ENCODE measurements at regions not wholly inside any gene's neighbourhood (a gene's known extent, or its start where the extent isn't known, plus 50 kb on each side); places are given as distances from the start of the nearest gene placed in this dataset.
A peak's percentile ranks its signal among the peaks of the same experiment; 100 is the strongest.

DNA sequence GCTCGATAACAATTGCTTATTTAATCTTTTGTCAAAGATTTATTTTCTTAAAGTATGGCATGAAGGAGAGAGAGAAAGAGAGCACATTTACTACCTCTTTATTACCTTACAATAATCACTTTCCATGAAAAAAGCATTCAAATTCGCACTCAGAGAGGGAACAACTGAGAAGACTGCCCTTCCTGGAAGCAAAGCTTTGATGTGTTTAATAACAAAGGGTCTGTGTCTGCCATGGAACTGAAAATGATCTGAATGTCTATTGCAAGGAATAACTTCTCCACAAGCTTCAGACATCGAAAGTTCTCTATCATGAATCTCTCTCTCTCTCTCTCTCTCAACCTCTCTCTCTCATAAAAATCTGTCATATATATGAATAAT is 308.9 kb downstream of the HDGFL1 start:
- in situ Hi-C loops (cut with MboI; ENCODE audit: low sequenced_read_pairs), result no loop called here
- H4K91ac ChIP-seq (ENCODE audit: insufficient read depth, low read depth, low read length), result peak overlapping the region; percentile 72

More for the DNA sequence above, 308.9 kb downstream of the HDGFL1 start:
- intact Hi-C loops (cut with micrococcal nuclease) (loop anchor here (1.0 to 10.0 kb wide), 3 partner anchors 124 to 1282 kb away; no protein-coding TSS in a partner anchor), dilution Hi-C loops (cut with HindIII; ENCODE audit: low sequenced_read_pairs, unreplicated experiment) (no loop called here)
- Histone ChIP-seq H3K23ac (ENCODE audit: low read depth, low read length) (peak overlapping the region; percentile 55; the same call in 1 of the 2 replicates), H3K9me3 (ENCODE audit: control insufficient read depth, insufficient read depth, low read length) (no peaks in the 10 kb centered on the region), H3K27me3 (ENCODE audit: control insufficient read depth, insufficient read depth, low read length) (no peaks in the 10 kb centered on the region), H2AK5ac (ENCODE audit: low read depth, low read length) (no peak overlapping the region), H3K4me2 (ENCODE audit: low read depth, low read length) (peak overlapping the region; percentile 69; the same call in 1 of the 2 replicates), H2AFZ (replicated peaks; ENCODE audit: low read length, poor library complexity) (no peak overlapping the region), H2BK15ac (ENCODE audit: low read depth, low read length) (peak overlapping the region; percentile 65; the same call in 1 of the 3 replicates), H2AK9ac (replicated peaks; ENCODE audit: low read depth, low read length, poor library complexity) (no peak overlapping the region), H3K56ac (ENCODE audit: extremely low read depth, insufficient read depth, low read length) (peak overlapping the region; percentile 30; the same call in 1 of the 2 replicates), H3K27ac (ENCODE audit: insufficient read depth, low read length) (peak overlapping the region; percentile 76), H2BK5ac (ENCODE audit: low read depth, low read length, poor library complexity, severe bottlenecking) (peak overlapping the region; percentile 84), H3K14ac (replicated peaks; ENCODE audit: low read depth, low read length) (peak overlapping the region; percentile 50; the same call in 1 of the 2 replicates), H3K79me1 (ENCODE audit: low read depth in 1 of 2, low read length in 2 of 2) (no peaks in the 10 kb centered on the region), H4K20me1 (ENCODE audit: insufficient read depth, low read length) (no peaks in the 10 kb centered on the region), H3K4me1 (ENCODE audit: control insufficient read depth, insufficient read depth, low read length) (peaks cover 16% of the 10 kb centered on the region), H2BK20ac (ENCODE audit: low read depth, low read length) (peak overlapping the region; percentile 58), H2BK120ac (ENCODE audit: low read depth, low read length) (peak overlapping the region; percentile 85), H3K18ac (ENCODE audit: low read depth, low read length) (peak overlapping the region; percentile 99), H3K4ac (ENCODE audit: low read depth, low read length) (peak overlapping the region; percentile 61; the same call in 1 of the 2 replicates), H3K4me3 (ENCODE audit: insufficient read depth, low read depth, low read length) (no peak overlapping the region), H3K9ac (ENCODE audit: low read depth, low read length) (peak overlapping the region; percentile 38; the same call in 1 of the 2 replicates), H3K9me1 (ENCODE audit: insufficient read depth, low read length) (peaks cover under 1% of the 10 kb centered on the region; the same call in 1 of the 2 replicates), H4K8ac (ENCODE audit: low read depth in 2 of 2, low read length in 2 of 2) (peak overlapping the region; percentile 23 to 54), H4K5ac (ENCODE audit: low read depth, low read length) (peak overlapping the region; percentile 95; the same call in 1 of the 2 replicates), H3K36me3 (ENCODE audit: control insufficient read depth, insufficient read depth, low read length) (no peaks in the 10 kb centered on the region)
- DNase-seq (no peak), ATAC-seq (ENCODE audit: low read depth) (no peak)
- no peak for TF ChIP-seq FOS (IDR thresholded peaks at IDR 0.05; ENCODE audit: low read depth, low read length)
- no peak for TF ChIP-seq RAD21 (IDR thresholded peaks at IDR 0.05; ENCODE audit: low read length)
- no peak for TF ChIP-seq NFE2L2 (IDR thresholded peaks at IDR 0.05; ENCODE audit: low read depth, low read length)
- no peak for TF ChIP-seq ELK1 (IDR thresholded peaks at IDR 0.05; ENCODE audit: borderline replicate concordance, low read depth, low read length)
- no peak for TF ChIP-seq RCOR1 (IDR thresholded peaks at IDR 0.05; ENCODE audit: insufficient replicate concordance, low read length)
- no peak for TF ChIP-seq CEBPB (IDR thresholded peaks at IDR 0.05; ENCODE audit: low read depth, low read length)
- TF ChIP-seq MAZ (IDR thresholded peaks at IDR 0.05; ENCODE audit: borderline replicate concordance, low read depth, low read length), result no peak
- TF ChIP-seq RFX5 (IDR thresholded peaks at IDR 0.05; ENCODE audit: low read depth, low read length), result no peak
- no peak for TF ChIP-seq MAFK (IDR thresholded peaks at IDR 0.05; ENCODE audit: low read depth, low read length)
- no peak for TF ChIP-seq USF2 (IDR thresholded peaks at IDR 0.05; ENCODE audit: low read depth, low read length)
- TF ChIP-seq MXI1 (IDR thresholded peaks at IDR 0.05; ENCODE audit: borderline replicate concordance, low read depth, low read length), result no peak
- no peak for TF ChIP-seq POLR2A (IDR thresholded peaks at IDR 0.05; ENCODE audit: low read depth, low read length)
- TF ChIP-seq, protein P1, sequence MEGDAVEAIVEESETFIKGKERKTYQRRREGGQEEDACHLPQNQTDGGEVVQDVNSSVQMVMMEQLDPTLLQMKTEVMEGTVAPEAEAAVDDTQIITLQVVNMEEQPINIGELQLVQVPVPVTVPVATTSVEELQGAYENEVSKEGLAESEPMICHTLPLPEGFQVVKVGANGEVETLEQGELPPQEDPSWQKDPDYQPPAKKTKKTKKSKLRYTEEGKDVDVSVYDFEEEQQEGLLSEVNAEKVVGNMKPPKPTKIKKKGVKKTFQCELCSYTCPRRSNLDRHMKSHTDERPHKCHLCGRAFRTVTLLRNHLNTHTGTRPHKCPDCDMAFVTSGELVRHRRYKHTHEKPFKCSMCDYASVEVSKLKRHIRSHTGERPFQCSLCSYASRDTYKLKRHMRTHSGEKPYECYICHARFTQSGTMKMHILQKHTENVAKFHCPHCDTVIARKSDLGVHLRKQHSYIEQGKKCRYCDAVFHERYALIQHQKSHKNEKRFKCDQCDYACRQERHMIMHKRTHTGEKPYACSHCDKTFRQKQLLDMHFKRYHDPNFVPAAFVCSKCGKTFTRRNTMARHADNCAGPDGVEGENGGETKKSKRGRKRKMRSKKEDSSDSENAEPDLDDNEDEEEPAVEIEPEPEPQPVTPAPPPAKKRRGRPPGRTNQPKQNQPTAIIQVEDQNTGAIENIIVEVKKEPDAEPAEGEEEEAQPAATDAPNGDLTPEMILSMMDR (conservative IDR thresholded peaks at IDR 0.05; ENCODE audit: low read depth, low read length), result no peak
- TF ChIP-seq CHD1 (IDR thresholded peaks at IDR 0.05; ENCODE audit: low read depth, low read length), result no peak
- no peak for TF ChIP-seq SMC3 (IDR thresholded peaks at IDR 0.05; ENCODE audit: low read depth, low read length)
- no peak for TF ChIP-seq BHLHE40 (IDR thresholded peaks at IDR 0.05; ENCODE audit: low read depth, low read length)
- BruUV-seq (replicated peaks), result no TSS peak
- ChIA-PET POLR2A (ENCODE audit: unreplicated experiment) (no interaction called here), CTCF (interaction anchor here (0.5 to 1.1 kb wide), 3 partner anchors 10 to 534 kb away, joined by 3 read pairs; no protein-coding TSS in a partner anchor)
- WGBS, 2 experiments (ENCODE audit: extremely low coverage in 2 of 2, insufficient read length in 1 of 2), result no CpG with 5 or more reads among the region's 3 CpGs
